ENCODE measurements at regions not wholly inside any gene's neighbourhood (a gene's known extent, or its start where the extent isn't known, plus 50 kb on each side); places are given as distances from the start of the nearest gene placed in this dataset.
A peak's percentile ranks its signal among the peaks of the same experiment; 100 is the strongest.

DNA sequence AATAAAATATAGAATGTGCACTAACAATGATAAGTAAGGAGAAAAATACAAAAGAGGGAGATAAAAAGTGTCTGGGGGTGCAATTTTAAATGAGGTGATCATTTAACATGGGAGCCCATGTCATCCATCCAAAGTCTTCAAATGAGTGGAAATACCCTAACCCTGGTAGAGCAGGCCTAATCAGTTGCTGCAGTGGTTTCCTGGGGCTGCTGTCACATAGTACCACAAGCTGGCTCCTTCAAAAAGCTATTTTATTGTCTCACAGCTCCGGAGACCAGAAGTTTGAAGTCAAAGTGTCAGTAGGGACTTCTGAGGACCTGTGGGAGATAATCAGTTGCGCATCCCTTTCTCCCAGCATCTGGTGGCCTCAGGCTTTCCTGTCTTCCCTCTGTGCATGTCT is 717.9 kb downstream of the DIAPH3 start:
- H3K27me3 Mint-ChIP-seq = peaks cover 7% of the 10 kb centered on the region
- no peak for ATAC-seq
- no peak overlapping the region for H3K4me3 Mint-ChIP-seq
- DNase-seq = no peak
- H3K4me1 Mint-ChIP-seq = peaks cover 5% of the 10 kb centered on the region
- H3K27ac Mint-ChIP-seq = no peak overlapping the region
- no peaks in the 10 kb centered on the region for H3K9me3 Mint-ChIP-seq

DNA sequence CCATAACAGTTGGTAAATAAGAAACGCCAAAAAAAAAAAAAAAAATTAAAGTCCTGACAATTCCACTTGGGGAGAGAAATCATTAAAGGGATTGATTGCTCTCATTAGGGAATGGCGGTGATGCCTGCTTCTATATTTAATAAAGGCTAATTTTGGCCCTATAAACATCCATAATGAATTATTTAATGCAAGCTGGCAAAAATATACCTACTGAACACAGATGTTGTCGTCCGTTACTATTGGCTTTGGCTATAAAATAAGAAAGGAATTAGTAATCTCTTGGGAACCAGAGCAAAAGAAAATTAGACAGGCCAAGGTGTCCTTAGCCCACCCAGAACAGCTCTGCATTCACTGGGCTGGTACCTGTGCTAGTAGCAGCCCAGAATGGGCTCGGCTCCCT is 717.3 kb downstream of the DIAPH3 start:
- no peak for DNase-seq
- no peak overlapping the region for H3K27ac Mint-ChIP-seq
- no peaks in the 10 kb centered on the region for H3K9me3 Mint-ChIP-seq
- H3K4me3 Mint-ChIP-seq = no peak overlapping the region
- peaks cover under 1% of the 10 kb centered on the region for H3K4me1 Mint-ChIP-seq
- peaks cover 8% of the 10 kb centered on the region for H3K27me3 Mint-ChIP-seq
- no peak for ATAC-seq

DNA sequence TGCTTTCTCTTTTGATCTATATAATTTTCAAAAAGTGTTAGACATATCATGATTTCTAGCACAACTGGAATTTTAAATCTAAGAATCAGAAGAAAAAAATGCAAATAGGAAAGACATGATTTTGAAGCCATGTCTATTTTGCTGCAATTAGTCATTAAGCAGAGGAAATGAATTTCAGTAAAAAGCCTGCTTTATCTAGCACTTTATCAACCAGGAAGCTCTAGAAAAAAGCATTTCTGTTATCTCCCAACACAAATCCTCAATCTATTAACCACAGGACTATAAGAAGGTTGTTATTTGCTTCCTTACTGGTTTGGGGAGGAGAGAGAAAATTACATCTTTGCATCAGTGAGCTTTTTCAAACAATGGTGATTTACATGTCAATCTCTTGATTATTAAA is 716.7 kb downstream of the DIAPH3 start:
- H3K4me1 Mint-ChIP-seq = no peaks in the 10 kb centered on the region
- H3K9me3 Mint-ChIP-seq = no peaks in the 10 kb centered on the region
- H3K4me3 Mint-ChIP-seq = no peak overlapping the region
- DNase-seq (no peak), ATAC-seq (no peak)
- H3K27ac Mint-ChIP-seq = no peak overlapping the region
- peaks cover 15% of the 10 kb centered on the region for H3K27me3 Mint-ChIP-seq

DNA sequence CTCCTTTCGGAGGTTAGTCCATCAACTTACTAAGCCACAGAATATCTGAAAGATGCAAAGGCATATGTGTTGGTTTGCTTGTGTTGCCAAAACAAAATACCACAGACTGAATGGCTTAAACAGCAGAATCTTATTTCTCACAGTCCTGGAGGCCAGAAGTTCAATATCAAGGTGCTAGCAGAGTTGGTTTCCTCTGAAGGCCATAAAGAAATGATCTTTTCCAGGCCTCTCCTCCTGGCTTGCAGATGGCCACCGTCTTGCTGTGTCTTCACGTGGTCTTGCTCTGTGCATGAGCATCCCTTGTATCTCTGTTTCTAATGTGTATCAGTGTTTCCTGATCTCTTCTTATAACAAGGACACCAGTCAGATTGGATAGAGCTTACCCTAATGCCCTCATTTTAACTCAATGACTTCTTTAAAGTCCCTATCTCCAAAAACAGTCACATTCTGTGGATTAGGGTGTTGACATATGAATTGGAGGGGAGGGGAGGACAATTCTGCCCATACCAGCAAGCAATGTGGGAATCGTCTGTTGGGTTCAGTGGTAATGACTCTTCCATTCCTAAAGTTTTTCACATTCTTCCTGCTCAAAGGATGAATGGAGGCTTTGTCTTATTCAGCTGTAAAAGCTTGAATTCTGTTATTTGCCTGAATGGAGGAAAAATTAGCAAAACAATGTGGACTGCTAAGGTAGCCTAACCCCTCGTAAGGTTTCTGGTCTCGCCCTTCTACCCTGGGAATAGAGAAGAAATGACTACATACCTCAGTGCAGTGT is 715.7 kb downstream of the DIAPH3 start:
- Mint-ChIP-seq H3K4me3 (no peak overlapping the region), H3K9me3 (no peaks in the 10 kb centered on the region), H3K4me1 (no peaks in the 10 kb centered on the region), H3K27me3 (peaks cover 18% of the 10 kb centered on the region), H3K27ac (no peak overlapping the region)
- ATAC-seq (no peak), DNase-seq (no peak)

DNA sequence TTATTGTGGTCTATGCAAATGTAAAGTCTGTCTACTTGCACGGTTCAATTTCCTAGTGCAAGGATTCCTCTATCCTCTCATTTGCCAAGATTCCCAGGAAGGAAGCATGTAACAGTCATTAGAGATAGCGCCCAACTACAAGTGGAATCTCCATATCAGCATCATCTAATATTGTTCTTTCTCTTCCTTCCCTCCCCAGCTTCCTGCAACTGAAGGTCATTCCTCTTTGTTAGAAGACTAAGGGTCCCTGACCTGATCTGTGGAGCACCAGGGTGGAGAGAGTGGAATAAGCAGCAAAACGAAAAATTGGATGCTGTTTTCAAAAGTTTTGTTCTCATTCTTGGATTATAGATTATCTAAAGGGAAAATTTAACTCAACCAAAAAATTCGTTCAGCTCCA is 714.0 kb downstream of the DIAPH3 start:
- H3K27ac Mint-ChIP-seq = no peak overlapping the region
- no peak for ATAC-seq

DNA sequence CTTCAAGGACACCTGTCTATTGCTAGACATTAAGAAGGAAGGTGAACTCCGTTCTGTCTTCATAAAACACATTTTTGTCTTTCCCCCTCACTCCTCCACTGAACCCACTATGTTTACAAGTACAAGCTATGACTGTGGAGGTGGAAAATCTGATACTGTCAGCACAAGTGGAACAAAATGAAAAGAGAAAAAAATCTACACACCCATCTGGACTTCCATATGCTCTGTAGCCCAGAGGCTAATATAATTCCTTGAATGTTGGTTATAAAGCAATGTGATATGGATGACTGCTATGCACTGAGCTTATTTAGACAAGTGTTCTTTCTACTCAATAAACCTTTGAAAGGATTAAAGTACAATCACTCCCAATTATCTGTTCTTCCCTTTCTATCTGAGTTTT is 713.5 kb downstream of the DIAPH3 start:
- H3K4me3 Mint-ChIP-seq = no peak overlapping the region
- H3K9me3 Mint-ChIP-seq = no peaks in the 10 kb centered on the region
- DNase-seq (no peak), ATAC-seq (no peak)
- peaks cover 18% of the 10 kb centered on the region for H3K27me3 Mint-ChIP-seq
- no peaks in the 10 kb centered on the region for H3K4me1 Mint-ChIP-seq
- no peak overlapping the region for H3K27ac Mint-ChIP-seq

More for the DNA sequence above, 714.0 kb downstream of the DIAPH3 start:
- H3K27me3 Mint-ChIP-seq = peaks cover 18% of the 10 kb centered on the region
- DNase-seq = no peak
- no peaks in the 10 kb centered on the region for H3K9me3 Mint-ChIP-seq
- H3K4me1 Mint-ChIP-seq = no peaks in the 10 kb centered on the region
- H3K4me3 Mint-ChIP-seq = no peak overlapping the region

DNA sequence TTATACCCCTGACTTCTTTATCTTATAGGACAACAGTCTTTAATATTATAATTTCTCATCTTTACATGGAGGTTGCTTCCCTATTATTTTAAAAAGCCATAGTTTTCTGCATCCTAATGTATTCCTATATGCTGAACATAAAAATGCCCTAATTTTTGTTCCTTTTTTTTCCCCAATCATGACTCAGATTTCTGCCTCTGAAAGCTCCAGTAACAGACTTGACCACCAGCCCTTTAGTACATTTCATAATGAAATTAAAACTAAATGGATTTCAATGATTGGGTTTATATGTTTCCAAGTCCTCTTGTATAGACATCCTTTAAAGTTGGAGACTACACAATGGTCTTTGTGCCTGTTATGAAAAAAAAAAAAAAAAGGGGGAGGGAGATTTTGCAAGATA is 712.5 kb downstream of the DIAPH3 start:
- no peaks in the 10 kb centered on the region for H3K9me3 Mint-ChIP-seq
- peaks cover 18% of the 10 kb centered on the region for H3K27me3 Mint-ChIP-seq
- H3K27ac Mint-ChIP-seq = no peak overlapping the region
- ATAC-seq (no peak), DNase-seq (no peak)
- no peak overlapping the region for H3K4me3 Mint-ChIP-seq
- H3K4me1 Mint-ChIP-seq = no peaks in the 10 kb centered on the region

DNA sequence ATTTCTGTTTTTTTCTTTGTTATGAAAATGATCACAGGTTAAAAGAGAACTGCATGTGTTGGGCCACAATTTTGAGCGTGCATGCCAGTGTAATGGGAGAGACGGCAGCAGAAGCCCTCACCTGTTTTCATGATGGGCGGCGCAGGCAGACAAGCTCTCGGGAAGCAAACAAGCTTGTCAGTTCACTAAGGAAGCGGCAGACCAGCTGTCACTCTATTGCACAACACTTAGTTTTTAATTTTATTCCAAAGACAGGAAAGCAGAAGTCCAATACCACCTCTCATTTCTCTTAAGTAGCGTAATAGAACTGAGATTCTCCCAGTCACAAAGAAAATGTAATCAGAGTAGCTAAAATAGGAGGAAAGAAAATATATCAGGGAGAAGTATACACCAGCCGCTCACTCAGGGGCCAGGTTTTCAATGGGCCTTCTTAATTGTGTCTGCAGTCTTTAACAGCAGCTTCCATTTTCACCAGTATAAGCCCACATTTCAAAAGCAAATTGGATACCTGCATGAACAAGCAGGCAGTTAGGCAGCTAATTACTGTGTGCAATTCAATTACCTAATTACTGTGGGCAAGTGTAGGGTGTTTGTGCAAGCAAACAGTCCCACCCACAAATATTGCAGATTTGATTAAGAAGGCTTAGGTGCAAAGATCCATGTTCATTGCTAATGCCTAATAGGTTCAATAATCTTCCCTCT is 711.4 kb downstream of the DIAPH3 start:
- Mint-ChIP-seq H3K27ac (no peak overlapping the region), H3K4me1 (no peaks in the 10 kb centered on the region), H3K4me3 (no peak overlapping the region), H3K9me3 (no peaks in the 10 kb centered on the region), H3K27me3 (peaks cover 18% of the 10 kb centered on the region)
- no peak for DNase-seq
- no peak for ATAC-seq

DNA sequence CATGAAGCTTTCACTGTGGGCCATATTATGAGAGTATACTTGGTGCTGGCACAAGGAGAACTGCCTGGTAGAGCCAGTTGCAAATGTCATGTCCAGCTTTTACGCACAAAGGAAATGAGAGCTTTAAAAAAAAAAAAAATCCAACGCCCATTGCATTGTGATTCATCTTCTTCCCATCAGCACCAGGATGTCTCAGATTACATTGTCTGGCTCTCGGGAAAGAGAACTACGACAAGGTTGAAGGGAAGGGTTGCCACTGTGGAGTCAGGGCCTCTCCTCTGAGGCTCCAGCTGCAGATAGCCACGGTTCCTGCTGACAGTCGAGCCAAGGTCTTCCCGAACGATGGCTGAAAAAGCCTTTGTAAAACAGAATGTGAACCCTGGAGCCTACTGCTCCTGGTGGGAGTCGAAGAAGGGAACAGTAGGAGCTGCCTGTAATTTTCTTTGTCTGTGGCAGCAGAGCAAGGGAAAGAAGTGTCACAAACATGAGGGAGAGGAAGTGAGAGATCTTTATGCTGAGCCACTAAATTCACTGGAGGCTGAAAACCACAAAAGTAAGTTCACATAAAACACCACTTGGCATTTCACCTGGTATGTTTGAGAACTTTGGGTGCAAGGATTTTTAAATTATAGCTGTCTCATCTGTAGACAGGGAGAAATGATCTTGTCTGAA is 704.7 kb downstream of the DIAPH3 start:
- H3K4me1 Mint-ChIP-seq = peaks cover 4% of the 10 kb centered on the region
- H3K4me3 Mint-ChIP-seq = no peak overlapping the region
- no peak for DNase-seq
- no peak for ATAC-seq
- H3K27ac Mint-ChIP-seq = peak overlapping the region in 1 of 2 donors; percentile 27
- H3K27me3 Mint-ChIP-seq = no peaks in the 10 kb centered on the region
- no peaks in the 10 kb centered on the region for H3K9me3 Mint-ChIP-seq

DNA sequence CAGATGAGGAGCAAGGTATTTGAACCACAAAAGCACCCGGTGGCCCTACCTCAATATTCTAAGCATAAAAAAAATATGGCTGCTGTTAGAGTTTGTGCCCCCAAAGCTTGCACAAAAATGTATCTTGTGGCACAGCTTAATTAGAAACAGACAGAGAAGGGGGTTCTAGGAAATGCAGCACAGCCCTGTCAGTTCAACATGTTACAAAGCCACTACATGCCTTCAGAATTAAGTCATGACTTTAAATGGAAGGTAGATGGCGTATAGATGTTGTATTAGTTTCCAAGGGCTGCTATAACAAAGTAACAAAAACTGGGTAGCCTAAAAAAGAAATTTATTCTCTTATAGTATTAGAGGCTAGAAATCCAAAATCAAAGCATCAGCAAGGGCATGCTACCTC is 703.8 kb downstream of the DIAPH3 start:
- Mint-ChIP-seq H3K4me3 (no peak overlapping the region), H3K27me3 (peaks cover 6% of the 10 kb centered on the region), H3K4me1 (peaks cover 4% of the 10 kb centered on the region), H3K27ac (no peak overlapping the region), H3K9me3 (no peaks in the 10 kb centered on the region)
- DNase-seq = no peak
- no peak for ATAC-seq

DNA sequence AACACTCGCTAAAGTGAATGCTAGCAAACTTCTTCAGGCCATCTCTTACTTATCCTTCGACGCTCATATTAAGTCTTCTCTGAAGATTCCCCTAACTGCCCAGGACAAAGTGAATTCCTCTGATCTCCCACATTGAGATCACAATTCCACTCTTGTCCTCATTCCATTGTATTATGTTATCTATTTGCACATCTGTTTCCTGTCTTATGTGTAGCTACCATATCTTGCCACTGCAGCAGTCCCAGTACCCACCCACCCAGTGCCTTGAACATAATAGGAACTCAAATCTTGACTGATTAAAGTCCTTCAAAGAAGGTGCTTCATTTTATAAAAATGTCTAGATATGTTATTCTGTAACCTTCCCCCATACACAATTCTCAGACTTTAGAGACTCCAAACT is 702.3 kb downstream of the DIAPH3 start:
- H3K4me3 Mint-ChIP-seq = no peak overlapping the region
- peaks cover 4% of the 10 kb centered on the region for H3K4me1 Mint-ChIP-seq
- ATAC-seq (no peak), DNase-seq (no peak)
- peaks cover 6% of the 10 kb centered on the region for H3K27me3 Mint-ChIP-seq
- H3K27ac Mint-ChIP-seq = no peak overlapping the region
- H3K9me3 Mint-ChIP-seq = no peaks in the 10 kb centered on the region

DNA sequence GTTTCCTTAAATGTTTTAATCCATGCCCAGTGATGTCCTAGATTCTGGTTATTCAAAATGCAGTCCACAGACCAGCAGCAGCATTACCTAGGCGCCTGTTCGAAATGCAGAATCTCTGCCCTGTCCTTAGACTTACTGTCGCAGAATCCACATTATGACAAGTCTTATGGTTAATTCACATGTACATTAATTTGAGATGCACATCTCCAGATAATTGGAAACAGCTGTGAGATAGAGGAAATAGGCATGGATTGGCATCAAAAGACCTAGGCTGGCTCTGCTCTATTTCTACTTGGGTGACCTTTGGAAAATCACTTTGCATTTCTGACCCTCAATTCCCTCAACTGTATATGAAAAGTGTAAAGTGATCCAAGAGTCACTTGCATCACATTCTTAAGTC is 700.7 kb downstream of the DIAPH3 start:
- peaks cover 4% of the 10 kb centered on the region for H3K4me1 Mint-ChIP-seq

DNA sequence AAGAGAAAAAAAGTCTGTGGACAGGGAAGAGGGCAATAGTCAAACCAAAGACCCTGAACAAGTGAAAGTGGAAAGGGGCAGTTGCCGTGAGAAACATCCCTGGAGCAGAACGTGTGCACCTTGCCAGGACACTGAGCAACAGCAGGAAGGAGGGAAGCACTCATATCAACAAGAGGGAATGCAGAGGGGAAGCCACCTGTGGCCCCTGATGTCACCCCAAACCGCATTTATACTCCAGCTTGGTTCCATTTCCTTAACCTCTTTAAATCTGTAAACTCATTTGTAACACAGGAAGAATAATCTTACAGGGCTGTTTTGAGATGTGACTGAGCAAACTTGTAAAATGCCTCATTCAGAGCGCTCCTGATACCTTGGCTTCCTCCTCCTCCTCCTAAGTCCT is 698.8 kb downstream of the DIAPH3 start:
- no peak for ATAC-seq
- no peak overlapping the region for H3K4me3 Mint-ChIP-seq
- DNase-seq = no peak

More for the DNA sequence above, 700.7 kb downstream of the DIAPH3 start:
- Mint-ChIP-seq H3K4me3 (no peak overlapping the region), H3K27ac (no peak overlapping the region), H3K9me3 (no peaks in the 10 kb centered on the region), H3K27me3 (peaks cover 6% of the 10 kb centered on the region)
- DNase-seq (no peak), ATAC-seq (no peak)

DNA sequence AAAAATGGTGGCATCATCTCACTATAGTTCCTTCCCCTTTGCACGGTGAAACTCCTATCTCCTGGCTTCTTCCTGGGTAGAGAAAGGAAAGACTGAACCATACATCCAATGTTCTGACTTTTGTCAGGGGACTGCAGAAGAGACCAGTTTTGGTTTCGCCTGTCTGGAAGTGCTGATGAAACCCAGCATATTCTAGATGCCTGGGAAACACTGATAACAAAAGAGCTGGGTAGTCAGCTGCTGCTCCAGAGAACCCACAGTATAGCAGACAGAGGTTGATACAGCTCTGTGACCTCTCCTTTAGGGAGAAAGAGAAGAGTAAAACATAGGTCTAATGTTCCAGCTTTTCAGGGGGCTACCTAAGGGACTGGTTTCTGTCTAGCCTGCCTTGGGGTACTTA is 695.3 kb downstream of the DIAPH3 start:
- DNase-seq = no peak
- Mint-ChIP-seq H3K9me3 (peaks cover 6 to 14% of the 10 kb centered on the region in 2 donors), H3K27me3 (peaks cover 6% of the 10 kb centered on the region), H3K27ac (peak overlapping the region in 1 of 2 donors; percentile 27), H3K4me3 (no peak overlapping the region), H3K4me1 (no peaks in the 10 kb centered on the region)
- no peak for ATAC-seq

More for the DNA sequence above, 698.8 kb downstream of the DIAPH3 start:
- peaks cover 6% of the 10 kb centered on the region for H3K27me3 Mint-ChIP-seq
- H3K9me3 Mint-ChIP-seq = peaks cover 6 to 14% of the 10 kb centered on the region in 2 donors
- H3K27ac Mint-ChIP-seq = no peak overlapping the region
- no peaks in the 10 kb centered on the region for H3K4me1 Mint-ChIP-seq

DNA sequence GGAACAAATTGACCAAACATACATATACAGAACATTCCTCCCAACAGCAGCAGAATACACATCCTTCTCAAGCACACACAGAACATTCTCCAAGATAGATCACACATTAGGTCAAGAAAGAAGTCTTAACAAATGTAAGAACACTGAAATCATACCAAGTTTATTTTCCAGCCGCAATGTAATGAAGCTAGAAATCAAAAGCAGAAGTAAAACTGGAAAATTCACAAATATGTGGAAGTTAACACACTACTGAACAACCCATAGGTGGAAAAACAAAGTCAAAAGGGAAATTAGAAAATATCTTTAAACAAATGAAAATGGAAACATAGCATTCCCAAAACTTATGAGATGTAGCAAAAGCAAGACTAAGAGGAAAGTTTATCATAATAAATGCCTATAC is 692.6 kb downstream of the DIAPH3 start:
- no peak for ATAC-seq

DNA sequence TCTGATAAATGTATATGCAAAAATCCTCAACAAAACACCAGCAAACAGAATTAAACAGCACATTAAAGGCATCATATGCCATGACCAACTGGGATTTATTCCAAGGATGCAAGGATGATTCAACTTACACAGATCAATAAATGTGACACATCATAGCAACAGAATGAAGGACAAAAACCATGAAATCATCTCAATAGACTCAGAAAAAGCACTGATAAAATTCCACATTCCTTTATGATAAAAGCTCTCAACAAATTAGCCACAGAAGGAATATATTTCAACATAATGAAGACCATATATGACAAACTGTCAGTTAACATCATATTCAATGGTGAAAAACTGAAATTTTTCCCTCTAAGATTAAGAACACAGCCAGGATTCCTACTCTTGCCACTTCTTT is 691.6 kb downstream of the DIAPH3 start:
- Mint-ChIP-seq H3K27me3 (no peaks in the 10 kb centered on the region), H3K27ac (no peak overlapping the region), H3K9me3 (peaks cover 6 to 14% of the 10 kb centered on the region in 2 donors), H3K4me3 (no peak overlapping the region), H3K4me1 (no peaks in the 10 kb centered on the region)
- DNase-seq (no peak), ATAC-seq (no peak)

More for the DNA sequence above, 692.6 kb downstream of the DIAPH3 start:
- DNase-seq = no peak
- Mint-ChIP-seq H3K4me3 (no peak overlapping the region), H3K4me1 (no peaks in the 10 kb centered on the region), H3K9me3 (peaks cover 6 to 14% of the 10 kb centered on the region in 2 donors), H3K27ac (no peak overlapping the region), H3K27me3 (no peaks in the 10 kb centered on the region)
